ENCODE measurements at regions not wholly inside any gene's neighbourhood (a gene's known extent, or its start where the extent isn't known, plus 50 kb on each side); places are given as distances from the start of the nearest gene placed in this dataset.
A peak's percentile ranks its signal among the peaks of the same experiment; 100 is the strongest.

GRCh38 chr4:38382520-38382919 is 281.5 kb upstream of the KLF3 start:
- intact Hi-C loops (cut with DNase I) = no loop called here
- DNase-seq = no peak
- no peaks in the 10 kb centered on the region for H3K27me3 ChIP-seq (ENCODE audit: low read depth)

DNA sequence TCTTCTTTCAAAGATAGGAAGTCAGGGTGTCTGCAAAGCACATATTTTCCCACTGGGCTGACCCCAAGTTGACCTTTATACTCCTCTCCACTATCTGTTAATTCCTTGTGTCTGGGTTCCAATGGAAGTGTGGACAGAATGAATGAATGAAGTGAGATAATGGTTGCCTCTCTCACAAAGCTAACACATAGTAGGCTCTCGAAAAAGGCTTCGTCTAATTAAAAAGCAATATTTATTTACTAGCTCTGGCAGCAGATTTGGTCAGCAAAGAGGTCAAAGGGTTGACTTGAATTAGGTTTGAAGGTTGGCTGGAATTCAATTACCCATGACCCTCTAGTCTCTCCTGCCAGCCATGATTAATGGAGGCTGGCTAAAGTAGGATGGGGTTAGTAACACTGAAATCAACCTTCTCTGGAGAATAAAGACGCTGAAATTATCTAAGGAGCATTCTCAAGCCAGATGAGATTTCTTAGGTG is 280.3 kb upstream of the KLF3 start:
- Histone ChIP-seq H3K9me3 (no peaks in the 10 kb centered on the region), H3K4me1 (peaks cover 41% of the 10 kb centered on the region), H3K27me3 (ENCODE audit: low read depth) (no peaks in the 10 kb centered on the region), H3K4me3 (no peak overlapping the region), H3K27ac (no peak overlapping the region), H3K36me3 (no peaks in the 10 kb centered on the region)
- intact Hi-C loops (cut with DNase I) = no loop called here
- DNase-seq (no peak), ATAC-seq (no peak)
- TF ChIP-seq CTCF (IDR thresholded peaks at IDR 0.05) = no peak

More at GRCh38 chr4:38382520-38382919, 281.5 kb upstream of the KLF3 start:
- Histone ChIP-seq H3K4me1 (peaks cover 32% of the 10 kb centered on the region), H3K9me3 (no peaks in the 10 kb centered on the region), H3K4me3 (no peak overlapping the region), H3K36me3 (no peaks in the 10 kb centered on the region), H3K27ac (no peak overlapping the region)
- no peak for ATAC-seq
- TF ChIP-seq CTCF (IDR thresholded peaks at IDR 0.05) = no peak

- no peak for DNase-seq
- intact Hi-C loops (cut with DNase I) = no loop called here
- peak; percentile 25 to 49 for ATAC-seq
- Histone ChIP-seq H3K27ac (no peak overlapping the region), H3K4me3 (no peak overlapping the region), H3K9me3 (no peaks in the 10 kb centered on the region), H3K27me3 (ENCODE audit: low read depth) (no peaks in the 10 kb centered on the region), H3K4me1 (peaks cover 41% of the 10 kb centered on the region), H3K36me3 (no peaks in the 10 kb centered on the region)
- no peak for TF ChIP-seq CTCF (IDR thresholded peaks at IDR 0.05)
Observed at GRCh38 chr4:38385093-38386004, 278.6 kb upstream of the KLF3 start.

DNA sequence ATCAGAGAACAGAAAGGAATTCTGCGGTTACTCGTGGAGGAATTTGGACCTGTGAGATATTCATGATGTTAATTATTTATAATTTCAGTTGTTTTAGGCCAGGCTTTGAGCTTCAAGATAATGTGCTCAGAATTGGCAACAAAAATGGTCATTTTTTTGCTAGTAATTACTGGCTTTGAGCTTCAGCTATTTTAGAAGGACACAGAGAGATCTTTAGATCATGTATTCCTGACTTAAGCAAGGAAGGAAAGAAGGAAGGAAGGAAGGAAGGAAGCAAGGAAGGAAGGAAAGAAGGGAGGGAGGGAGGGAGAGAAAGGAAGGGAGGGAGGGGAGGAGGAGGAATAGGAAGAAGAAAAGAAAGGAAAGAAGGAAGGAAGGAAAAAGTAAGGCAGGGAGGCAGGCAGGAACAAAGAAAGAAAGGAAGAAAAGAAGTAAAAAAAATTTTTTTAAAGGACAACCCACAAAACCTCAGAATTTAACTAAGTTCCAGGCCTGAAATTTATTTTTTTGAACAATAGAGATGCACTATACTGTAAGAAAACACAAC is 277.9 kb upstream of the KLF3 start:
- TF ChIP-seq CTCF (IDR thresholded peaks at IDR 0.05) = no peak
- ATAC-seq = no peak
- no peak for DNase-seq
- Histone ChIP-seq H3K36me3 (no peaks in the 10 kb centered on the region), H3K4me1 (peaks cover 41% of the 10 kb centered on the region), H3K4me3 (no peak overlapping the region), H3K27me3 (ENCODE audit: low read depth) (no peaks in the 10 kb centered on the region), H3K27ac (peak overlapping the region; percentile 21), H3K9me3 (no peaks in the 10 kb centered on the region)
- intact Hi-C loops (cut with DNase I) = no loop called here

- peaks cover 41% of the 10 kb centered on the region for H3K4me1 ChIP-seq
- H3K27ac ChIP-seq = peak overlapping the region; percentile 21
- ATAC-seq (peak in 1 of 2 donors; percentile 32), DNase-seq (no peak)
- H3K4me3 ChIP-seq = no peak overlapping the region
- H3K9me3 ChIP-seq = no peaks in the 10 kb centered on the region
- TF ChIP-seq CTCF (IDR thresholded peaks at IDR 0.05) = no peak
- no peaks in the 10 kb centered on the region for H3K27me3 ChIP-seq (ENCODE audit: low read depth)
- H3K36me3 ChIP-seq = no peaks in the 10 kb centered on the region
- intact Hi-C loops (cut with DNase I) = no loop called here
Observed at GRCh38 chr4:38386654-38387188, 277.3 kb upstream of the KLF3 start.

Data from lower lobe of right lung (tissue), 2 donors.